SK-N-SH treated with all-trans-retinoic acid at 6 μM for 48 hours (cell line): ENCODE measurements at regions not wholly inside any gene's neighbourhood (a gene's known extent, or its start where the extent isn't known, plus 50 kb on each side); places are given as distances from the start of the nearest gene placed in this dataset.

Experiments
- ARNTL ChIP-seq: fragments of 450-650 bp; formaldehyde crosslinking; IDR thresholded peaks from 2 replicates; pipeline ENCODE4 v1.5.0; 2020; ENCODE audit warnings: low read depth, mild to moderate bottlenecking, moderate library complexity, borderline replicate concordance
- TF ChIP-seq, protein P1 (sequence below): fragments of 250-450 bp; sonication (Bioruptor Pico); IDR thresholded peaks from 2 replicates; pipeline ENCODE4 v1.5.1; 2020; ENCODE audit warnings: low read depth, mild to moderate bottlenecking, moderate library complexity

DNA sequence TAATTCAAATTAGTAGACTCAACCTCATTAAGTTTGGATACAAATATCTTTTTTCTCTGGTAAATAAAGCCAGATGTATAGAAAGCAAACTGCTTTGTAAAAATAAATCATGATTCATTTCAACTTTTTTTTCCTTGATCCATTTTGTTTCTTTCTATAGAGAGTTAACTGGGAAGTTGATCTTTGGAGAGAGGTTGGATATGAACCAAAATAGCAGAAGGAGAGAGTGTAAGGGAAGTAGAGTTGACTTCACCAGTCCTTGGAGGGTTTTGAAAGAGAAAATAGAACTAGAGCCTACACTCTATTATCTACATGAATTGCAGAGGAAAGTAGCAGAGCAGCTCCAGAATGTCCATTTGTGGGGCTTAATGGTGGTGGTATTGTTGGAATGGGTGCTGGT, 243.8 kb downstream of the ADGRL2 start:
- no peak for TF ChIP-seq ARNTL
- TF ChIP-seq, protein P1, sequence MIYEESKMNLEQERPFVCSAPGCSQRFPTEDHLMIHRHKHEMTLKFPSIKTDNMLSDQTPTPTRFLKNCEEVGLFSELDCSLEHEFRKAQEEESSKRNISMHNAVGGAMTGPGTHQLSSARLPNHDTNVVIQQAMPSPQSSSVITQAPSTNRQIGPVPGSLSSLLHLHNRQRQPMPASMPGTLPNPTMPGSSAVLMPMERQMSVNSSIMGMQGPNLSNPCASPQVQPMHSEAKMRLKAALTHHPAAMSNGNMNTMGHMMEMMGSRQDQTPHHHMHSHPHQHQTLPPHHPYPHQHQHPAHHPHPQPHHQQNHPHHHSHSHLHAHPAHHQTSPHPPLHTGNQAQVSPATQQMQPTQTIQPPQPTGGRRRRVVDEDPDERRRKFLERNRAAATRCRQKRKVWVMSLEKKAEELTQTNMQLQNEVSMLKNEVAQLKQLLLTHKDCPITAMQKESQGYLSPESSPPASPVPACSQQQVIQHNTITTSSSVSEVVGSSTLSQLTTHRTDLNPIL (CRISPR knock-in tag) = no peak
